ENCODE measurements at regions not wholly inside any gene's neighbourhood (a gene's known extent, or its start where the extent isn't known, plus 50 kb on each side); places are given as distances from the start of the nearest gene placed in this dataset.

GRCh38 chr17:15012351-15012980 is 252.7 kb downstream of the PMP22 start:
- Histone ChIP-seq H3K4me3 (ENCODE audit: low read depth, low read length) (no peak overlapping the region), H3K27ac (ENCODE audit: low read depth, low read length) (no peak overlapping the region), H3K9me3 (ENCODE audit: control insufficient read depth, insufficient read depth, low read length) (no peaks in the 10 kb centered on the region), H3K27me3 (ENCODE audit: control insufficient read depth, insufficient read depth, low read length) (peaks cover 4% of the 10 kb centered on the region)
- ChIA-PET CTCF (interaction anchor here (0.5 kb wide), 1 partner anchor 28 kb away, joined by 5 read pairs; no protein-coding TSS in a partner anchor), POLR2A (no interaction called here)
- no peak for DNase-seq (ENCODE audit: low read depth, low spot score)
- no peak for TF ChIP-seq CTCF (IDR thresholded peaks at IDR 0.05; ENCODE audit: low read depth, low read length)

DNA sequence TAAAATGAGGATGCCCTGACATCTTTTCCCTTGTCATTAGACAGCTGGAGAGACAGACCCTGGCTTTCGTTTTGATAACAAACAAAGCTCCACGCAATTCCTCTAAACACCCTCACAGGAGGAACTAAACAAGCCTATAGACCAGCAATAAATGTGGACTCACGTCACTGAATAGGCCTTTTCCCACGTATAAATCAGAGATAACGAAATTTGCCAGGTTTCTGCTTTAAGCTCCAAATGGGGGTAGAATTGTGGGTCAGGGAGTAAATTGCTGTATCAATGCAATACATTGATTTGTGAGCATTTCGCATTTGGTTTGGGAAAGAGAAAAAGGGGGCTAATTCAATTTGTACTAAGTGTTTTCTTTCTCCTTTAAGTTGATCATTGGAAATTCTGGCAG is 256.0 kb downstream of the PMP22 start:
- no peak for DNase-seq (ENCODE audit: low read depth, low spot score)
- Histone ChIP-seq H3K9me3 (ENCODE audit: control insufficient read depth, insufficient read depth, low read length) (no peaks in the 10 kb centered on the region), H3K4me3 (ENCODE audit: low read depth, low read length) (no peak overlapping the region), H3K27ac (ENCODE audit: low read depth, low read length) (no peak overlapping the region), H3K27me3 (ENCODE audit: control insufficient read depth, insufficient read depth, low read length) (peaks cover 6% of the 10 kb centered on the region)
- ChIA-PET CTCF (no interaction called here), POLR2A (no interaction called here)
- no peak for TF ChIP-seq CTCF (IDR thresholded peaks at IDR 0.05; ENCODE audit: low read depth, low read length)

DNA sequence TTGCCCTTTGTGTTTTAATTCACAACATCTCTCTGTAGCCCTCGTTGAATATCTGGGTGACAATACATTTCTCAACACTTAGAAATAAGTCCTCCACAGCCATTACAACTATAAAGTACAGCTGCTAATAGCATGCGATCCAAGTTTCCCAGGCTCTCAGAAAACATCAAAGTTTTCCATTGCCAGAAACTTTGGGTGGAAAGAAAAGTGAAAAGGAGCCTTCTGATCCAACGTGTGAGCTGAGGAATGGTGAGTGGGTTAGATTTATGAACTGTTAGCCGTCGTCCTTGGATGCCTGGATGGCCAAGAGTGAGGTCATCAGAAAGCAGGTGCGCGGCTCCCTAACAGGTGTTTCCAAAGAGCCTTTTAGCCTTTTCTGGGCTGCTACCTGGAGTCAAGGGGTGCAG is 258.0 kb downstream of the PMP22 start:
- no peak for DNase-seq (ENCODE audit: low read depth, low spot score)
- no peak overlapping the region for H3K27ac ChIP-seq (ENCODE audit: low read depth, low read length)
- no peak for TF ChIP-seq CTCF (IDR thresholded peaks at IDR 0.05; ENCODE audit: low read depth, low read length)
- H3K27me3 ChIP-seq (ENCODE audit: control insufficient read depth, insufficient read depth, low read length): peaks cover 6% of the 10 kb centered on the region
- no peak overlapping the region for H3K4me3 ChIP-seq (ENCODE audit: low read depth, low read length)
- POLR2A ChIA-PET: no interaction called here
- no peaks in the 10 kb centered on the region for H3K9me3 ChIP-seq (ENCODE audit: control insufficient read depth, insufficient read depth, low read length)
- CTCF ChIA-PET: no interaction called here

DNA sequence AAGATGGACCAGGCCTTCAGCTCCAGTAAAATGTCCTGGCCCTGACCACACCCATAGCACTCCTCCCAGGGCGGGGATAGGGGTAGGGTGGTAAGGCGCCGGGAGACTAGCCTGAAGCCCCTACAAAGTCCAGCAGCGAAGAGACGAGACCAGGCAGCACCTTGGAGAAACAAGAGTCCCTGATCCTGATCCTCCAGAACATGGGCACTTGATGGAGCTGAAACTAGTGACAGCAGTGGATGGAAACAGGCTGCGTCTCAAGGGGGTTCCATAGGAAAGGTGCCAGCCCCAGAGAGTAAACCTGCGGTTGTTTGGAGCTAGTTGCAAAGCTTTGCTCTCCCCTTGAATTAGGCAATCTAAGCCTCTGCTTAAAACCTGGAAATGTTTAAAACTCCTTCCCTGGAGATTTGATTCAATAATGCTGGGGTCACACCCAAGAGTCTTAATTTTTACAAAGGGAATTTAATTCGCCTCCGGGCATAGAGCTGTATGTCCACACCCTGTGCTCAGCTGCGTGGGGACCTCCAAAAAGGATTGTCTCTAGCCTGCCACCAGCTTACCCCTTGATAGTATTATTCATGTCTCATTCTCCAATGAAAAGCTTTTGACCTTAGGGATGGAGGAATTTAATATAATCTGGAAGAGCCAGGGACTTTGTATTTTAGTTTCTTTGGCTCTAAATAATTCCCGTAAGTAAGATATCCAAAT is 258.6 kb downstream of the PMP22 start:
- DNase-seq (ENCODE audit: low read depth, low spot score): no peak
- H3K9me3 ChIP-seq (ENCODE audit: control insufficient read depth, insufficient read depth, low read length): no peaks in the 10 kb centered on the region
- peaks cover 6% of the 10 kb centered on the region for H3K27me3 ChIP-seq (ENCODE audit: control insufficient read depth, insufficient read depth, low read length)
- POLR2A ChIA-PET: no interaction called here
- no peak overlapping the region for H3K27ac ChIP-seq (ENCODE audit: low read depth, low read length)
- no peak overlapping the region for H3K4me3 ChIP-seq (ENCODE audit: low read depth, low read length)
- no peak for TF ChIP-seq CTCF (IDR thresholded peaks at IDR 0.05; ENCODE audit: low read depth, low read length)
- CTCF ChIA-PET: no interaction called here

- no peak for DNase-seq (ENCODE audit: low read depth, low spot score)
- H3K27me3 ChIP-seq (ENCODE audit: control insufficient read depth, insufficient read depth, low read length): no peaks in the 10 kb centered on the region
- CTCF ChIA-PET: no interaction called here
- no peak overlapping the region for H3K27ac ChIP-seq (ENCODE audit: low read depth, low read length)
- TF ChIP-seq CTCF (IDR thresholded peaks at IDR 0.05; ENCODE audit: low read depth, low read length): no peak
- no peak overlapping the region for H3K4me3 ChIP-seq (ENCODE audit: low read depth, low read length)
- no peaks in the 10 kb centered on the region for H3K9me3 ChIP-seq (ENCODE audit: control insufficient read depth, insufficient read depth, low read length)
- POLR2A ChIA-PET: no interaction called here
Measured at GRCh38 chr17:15000661-15001060, 264.5 kb downstream of the PMP22 start.
